ENCODE measurements at regions not wholly inside any gene's neighbourhood (a gene's known extent, or its start where the extent isn't known, plus 50 kb on each side); places are given as distances from the start of the nearest gene placed in this dataset.

DNA sequence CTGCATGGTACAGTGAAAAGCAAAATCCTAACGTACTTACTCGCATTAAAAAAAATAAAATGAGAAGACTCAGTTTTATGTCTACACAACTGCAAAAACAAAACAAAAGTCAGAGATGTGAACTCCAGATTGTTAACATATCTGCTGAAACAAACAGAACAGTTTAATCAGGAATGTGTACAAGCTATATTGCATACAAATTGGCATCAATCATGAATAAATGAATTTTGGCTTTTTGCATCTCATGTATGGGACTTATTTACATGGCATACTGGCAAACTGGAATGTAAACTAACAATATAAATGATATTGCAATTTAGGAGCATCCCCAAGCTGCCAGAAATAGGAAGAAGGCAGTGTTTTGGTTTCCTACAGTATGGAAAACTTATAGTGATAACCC lies 79.6 kb upstream of the NSMCE3 start:
- DNase-seq: no peak

DNA sequence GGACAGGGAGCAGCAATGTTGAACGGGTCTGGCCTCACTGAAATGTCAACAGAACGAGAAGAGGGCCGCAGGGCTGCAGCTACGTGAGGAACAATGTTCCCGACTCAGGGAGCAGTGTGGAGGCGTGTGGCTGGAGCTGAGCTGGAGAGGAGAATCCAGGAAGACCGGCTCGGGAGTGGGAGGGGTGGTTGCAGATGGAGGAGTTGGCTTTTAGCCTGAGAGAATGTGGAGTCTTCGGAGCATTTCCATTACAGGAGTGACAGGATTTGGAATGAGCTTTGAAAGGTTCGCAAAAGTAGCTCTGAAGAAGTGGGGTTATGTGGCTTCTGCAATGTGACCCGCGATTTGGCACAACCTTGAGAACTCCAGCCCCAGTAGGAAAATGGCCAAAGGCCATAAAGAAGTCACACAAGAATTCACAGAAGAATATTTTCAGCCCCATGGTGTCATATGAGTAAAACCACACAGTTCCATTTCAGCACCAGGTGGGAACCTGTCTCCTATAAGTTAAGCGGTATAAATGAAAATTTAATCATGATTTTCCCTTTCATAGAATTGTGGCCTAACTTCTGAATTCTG lies 78.8 kb upstream of the NSMCE3 start:
- no peak for DNase-seq

DNA sequence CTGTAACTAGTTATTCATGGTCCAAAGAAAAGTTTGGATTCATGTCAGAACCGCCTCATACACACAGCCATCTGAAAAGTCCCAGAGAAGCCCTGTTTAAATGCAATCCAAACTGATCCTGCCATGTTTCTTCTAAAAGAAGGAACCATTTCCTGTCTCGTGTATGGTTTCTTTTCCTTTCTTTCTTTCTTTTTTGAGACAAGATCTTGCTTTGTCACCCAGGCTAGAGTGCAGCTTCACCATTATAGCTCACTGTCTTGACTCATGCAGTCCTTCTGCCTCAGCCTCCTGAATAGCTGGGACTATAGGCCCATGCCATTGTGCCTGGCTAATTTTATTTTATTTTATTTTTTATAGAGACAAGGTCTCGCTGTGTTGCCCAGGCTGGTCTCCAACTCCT lies 77.4 kb upstream of the NSMCE3 start:
- no peak for DNase-seq

DNA sequence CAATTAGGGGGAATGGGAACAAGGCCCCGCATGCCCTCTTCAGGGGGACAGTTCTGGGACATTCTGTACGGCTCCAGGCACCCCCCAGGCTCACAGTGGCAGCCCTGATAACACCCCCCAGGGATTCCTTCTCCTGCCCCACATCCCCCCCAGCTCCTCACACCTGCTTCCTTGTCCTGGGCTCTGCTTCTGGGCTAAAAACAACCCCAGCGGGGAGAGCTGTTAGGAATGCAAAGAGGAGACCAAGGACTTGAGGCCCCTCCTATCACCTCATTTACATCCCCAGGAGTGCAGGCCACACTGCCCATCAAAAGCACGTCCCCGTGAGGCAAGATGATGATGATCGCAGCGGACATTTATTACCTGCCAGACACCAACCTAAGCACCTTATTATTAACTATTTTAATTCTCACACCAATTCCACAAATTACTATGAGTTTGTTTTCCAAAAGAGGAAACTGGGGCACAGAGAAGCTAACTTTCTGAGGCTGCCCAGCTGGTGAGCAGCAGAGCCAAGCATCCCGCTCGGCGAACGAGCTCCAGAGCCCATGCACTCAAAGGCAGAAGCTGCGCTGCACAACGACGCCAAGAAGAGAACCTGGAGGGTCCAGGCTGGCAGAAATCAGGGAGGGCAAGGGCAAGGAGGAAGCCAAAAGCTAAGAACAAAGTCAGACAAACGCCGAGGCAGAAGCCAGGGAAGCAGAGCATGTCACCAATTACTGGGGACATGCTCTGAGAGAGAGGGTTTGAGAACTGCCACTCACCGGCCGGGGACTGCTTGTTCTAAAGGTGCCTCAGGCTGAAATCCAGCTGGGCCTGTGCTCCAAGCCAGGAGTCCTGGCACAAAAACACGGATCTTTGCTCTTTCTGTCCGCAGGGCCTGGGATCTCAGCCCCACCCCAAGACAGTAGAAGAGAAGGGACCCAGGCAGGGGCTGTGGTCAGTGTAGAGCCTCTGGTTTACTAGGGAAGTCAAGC lies 76.2 kb upstream of the NSMCE3 start:
- DNase-seq: no peak

DNA sequence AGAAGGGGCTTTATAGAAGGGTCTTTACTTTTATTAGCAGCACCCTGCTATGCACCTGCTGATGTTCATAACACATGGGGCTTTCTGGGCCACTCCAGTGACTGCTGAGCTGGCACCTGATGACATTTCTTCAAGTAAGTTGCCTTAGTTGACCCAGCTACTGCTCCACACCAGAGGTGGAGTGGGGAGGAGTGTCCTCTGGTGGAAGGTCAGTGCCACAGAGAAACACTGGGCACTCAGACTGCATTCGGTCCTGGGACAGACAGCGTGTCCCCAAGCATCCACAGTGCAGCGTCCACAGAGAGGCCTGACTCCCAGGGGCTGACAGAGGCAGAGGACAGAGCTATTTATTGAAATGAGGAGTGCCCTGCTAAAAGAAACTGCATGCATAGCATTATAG lies 74.9 kb upstream of the NSMCE3 start:
- no peak for DNase-seq

DNA sequence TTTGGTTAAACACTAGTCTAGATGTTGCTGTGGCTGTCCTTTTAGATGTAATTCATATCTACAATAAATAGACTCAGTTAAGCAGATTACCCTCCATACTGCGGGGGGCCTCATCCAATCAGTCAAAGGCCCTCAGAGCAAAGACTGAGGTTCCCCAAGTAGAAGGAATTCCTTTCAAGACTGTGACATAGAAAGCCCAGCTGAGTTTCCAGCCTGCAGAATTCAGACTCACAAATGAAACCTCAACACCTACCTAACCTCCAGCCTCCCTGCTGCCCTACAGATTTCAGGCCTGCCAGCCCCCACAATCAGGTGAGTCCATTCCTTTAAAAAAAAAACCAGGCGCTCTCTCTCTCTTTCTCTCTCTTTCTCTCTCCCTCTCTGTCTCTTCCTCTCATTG lies 73.6 kb upstream of the NSMCE3 start:
- DNase-seq: no peak

DNA sequence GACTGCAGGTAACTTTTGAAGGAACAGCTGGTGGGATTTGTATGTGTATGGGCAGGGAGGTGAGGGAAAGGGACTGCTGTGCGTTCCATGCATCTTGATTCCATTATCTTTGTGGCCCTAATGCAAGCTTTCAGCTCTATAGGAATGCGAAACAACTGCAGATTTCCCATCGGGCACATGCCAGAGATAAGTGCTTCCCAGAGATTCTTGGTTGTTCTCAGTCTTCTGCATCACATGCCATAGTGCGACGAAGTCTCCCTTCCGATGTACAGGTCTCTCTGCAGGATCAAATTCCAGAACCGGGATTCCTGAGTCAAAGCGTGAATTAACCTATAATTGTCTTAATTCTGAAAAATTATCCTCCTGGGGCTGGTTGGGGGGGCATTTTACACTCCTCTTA lies 72.6 kb upstream of the NSMCE3 start:
- no peak for DNase-seq

DNA sequence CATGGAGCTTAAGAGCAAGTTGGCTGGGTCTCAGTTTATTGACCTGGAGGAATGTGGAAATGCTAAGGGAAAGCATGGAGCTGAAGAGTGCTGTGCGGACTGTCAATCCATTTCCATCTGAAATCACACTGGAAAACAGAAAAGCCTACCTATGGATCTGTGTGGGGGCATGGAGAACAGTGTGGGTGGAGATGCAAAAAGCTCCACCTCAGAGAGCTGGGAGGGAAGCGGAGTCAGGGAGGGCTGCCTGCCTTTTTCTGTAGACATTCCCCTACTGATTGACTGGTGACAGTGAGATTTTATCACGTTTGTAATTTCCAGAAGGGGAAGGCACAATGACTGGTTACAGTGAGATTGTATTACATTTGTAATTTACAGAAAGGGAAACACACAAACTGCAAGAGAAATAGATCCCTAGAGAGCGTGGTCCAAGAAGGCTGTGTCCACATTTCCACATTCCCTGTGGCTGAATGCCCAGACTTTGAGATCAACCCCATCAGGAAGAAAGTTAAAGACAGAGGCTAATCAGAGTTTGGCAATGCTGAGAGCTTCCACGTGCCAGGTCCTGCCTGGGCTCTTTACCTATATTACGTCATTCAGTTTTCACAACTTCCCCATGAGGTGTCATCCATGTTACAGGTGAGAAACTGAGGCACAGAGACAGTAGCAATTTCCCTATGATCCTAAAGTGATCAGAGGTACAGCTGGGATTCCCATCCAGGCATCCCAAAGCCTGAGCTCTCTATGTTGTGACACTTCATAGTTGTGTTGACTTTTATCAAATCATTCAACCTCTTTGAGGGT lies 67.7 kb upstream of the NSMCE3 start:
- no peak for DNase-seq

DNA sequence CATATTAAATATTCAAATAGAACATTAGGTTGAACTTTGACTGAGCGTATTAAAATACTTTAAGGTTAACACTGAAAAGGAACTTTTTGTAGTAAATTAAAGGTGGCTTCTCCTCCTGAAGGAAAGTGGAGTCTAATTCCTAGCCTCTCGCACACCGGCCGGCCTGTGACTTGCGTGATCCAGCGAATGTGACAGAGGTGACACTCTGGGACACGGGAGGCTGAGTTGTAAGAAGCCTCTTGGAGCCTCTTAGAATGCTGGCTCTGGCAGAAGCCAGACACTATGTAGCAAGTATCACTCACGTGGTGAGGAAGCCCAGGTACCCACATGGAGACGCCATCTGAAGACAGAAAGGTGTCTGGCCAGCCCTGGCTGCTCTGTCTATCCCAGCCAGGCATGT lies 64.9 kb upstream of the NSMCE3 start:
- DNase-seq: no peak

DNA sequence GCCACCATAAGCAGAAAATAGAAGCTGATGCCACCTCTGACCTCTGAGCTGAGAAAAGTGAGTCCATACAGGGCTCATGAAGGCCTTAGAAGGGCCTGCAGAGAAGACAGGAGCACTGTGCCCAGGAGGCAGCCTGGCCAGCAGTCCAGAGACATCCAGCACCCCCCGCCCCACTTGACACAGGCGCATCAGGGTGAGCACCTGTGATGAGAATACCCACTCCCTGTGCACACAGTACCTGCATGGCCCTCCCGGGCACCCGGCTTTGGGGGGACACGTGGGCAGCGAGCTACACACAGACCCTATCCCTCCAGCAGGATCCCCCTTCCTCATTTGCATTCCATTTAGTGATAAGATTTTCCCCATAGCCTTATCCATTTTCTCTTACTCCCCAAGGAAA lies 63.6 kb upstream of the NSMCE3 start:
- no peak for DNase-seq

DNA sequence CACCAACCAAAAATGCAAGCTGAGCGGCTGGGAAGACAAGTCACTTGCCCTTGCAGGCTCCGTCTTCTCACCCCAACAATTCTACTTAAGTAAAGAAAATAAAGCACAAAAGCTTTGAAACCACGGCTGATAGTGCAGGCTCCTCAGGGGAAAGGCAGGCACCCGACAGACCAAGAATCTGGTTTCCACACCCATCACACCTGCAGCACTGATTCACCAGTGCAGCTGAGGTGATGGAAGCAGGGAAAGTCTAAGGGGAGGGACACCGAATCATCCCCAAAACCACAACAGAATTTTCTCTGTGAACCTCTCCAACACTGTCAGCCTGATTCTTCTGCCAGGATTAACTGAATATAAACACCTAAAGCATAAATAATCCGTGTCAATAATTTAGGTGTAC lies 62.0 kb upstream of the NSMCE3 start:
- DNase-seq: no peak

DNA sequence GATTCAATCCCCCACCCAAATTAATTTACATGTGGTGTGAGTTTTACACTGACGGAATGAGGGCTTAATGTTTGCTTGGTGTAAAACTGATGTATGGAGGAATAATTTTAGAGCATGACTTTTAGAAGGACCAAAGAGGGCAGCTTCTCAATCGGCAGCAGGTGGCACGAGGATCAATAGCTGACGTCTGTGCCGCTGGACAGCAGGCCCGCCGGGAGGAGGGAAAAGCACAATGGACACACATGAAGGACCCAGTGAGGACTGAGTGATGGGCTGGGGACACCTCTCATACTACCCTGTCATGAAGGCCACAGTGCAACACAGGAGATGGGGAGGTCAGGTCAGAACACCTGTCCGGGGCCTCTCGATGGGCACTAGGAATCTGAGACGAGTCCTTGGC lies 61.4 kb upstream of the NSMCE3 start:
- no peak for DNase-seq

DNA sequence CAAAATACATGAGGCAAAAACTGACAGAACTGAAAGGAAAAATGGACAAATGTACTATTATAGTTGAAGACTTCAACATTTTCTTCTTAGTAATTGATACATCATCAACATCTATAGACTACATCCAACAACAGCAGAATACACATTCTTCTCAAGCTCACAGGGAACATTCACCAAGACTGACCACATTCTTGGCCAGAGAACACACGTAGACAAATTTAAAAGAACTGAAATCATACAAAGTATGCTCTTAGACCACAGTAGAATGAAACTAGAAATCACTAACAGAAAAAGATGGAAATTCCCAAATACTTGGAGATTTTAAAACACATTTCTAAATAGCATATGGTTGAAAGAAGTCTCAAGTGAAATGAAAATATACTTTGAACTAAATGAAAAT lies 55.1 kb upstream of the NSMCE3 start:
- no peak for DNase-seq

DNA sequence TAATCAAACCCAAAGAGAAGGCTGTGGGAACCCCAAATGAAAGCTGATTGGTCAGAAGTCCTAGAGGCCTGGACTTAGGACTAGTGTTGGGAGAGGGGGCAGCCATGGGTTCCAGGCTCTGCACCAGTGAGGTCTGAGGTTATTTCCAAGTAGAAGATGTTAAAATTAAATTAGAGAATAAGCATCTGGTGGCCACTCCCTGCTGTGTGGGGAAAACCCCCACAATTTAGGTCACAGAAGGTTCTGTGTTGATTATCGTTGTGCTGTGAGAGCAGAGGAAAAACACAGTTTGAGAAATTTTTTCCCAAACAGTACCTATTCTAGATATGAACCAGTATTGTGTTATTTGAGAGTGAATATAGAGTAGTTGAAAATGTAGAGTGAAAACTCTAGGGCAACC lies 53.9 kb upstream of the NSMCE3 start:
- no peak for DNase-seq

DNA sequence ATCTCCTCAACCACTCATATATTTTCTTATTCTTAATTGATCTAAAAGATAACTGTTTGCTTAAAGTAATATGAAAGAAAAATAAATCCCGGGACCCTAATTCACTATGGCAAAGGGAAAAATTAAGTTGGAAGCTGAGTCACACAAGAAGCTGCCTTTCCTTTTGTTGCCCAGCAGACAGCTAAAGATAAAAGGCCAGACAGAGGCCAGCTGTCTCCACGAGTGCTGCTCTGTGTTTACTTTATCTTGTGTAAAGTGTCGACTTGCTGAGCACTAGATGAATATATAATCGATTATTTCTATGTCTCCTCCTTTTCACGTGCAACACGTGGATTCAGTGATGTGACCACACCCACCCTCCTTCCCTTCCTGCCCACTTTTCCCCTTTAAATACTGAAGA lies 52.8 kb upstream of the NSMCE3 start:
- peak; percentile 15 for DNase-seq

DNA sequence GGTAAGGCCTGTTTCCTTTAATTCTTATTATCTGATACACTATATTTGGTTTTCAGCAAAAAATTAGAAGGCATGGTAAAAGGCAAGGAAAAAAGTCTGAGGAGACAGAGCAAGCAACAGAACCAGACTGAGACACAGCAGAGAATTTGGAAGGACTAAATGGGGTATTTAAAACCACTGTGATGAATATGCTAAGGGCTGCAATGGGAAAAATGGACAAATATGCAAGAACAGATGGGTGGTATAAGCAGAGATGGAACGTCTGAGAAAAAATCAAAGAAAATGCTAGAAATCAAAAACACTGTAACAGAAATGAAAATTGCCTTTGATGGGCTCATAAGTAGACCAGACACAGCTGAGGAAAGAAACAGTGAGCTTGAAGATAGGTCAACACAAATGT lies 50.8 kb upstream of the NSMCE3 start:
- no peak for DNase-seq

DNA sequence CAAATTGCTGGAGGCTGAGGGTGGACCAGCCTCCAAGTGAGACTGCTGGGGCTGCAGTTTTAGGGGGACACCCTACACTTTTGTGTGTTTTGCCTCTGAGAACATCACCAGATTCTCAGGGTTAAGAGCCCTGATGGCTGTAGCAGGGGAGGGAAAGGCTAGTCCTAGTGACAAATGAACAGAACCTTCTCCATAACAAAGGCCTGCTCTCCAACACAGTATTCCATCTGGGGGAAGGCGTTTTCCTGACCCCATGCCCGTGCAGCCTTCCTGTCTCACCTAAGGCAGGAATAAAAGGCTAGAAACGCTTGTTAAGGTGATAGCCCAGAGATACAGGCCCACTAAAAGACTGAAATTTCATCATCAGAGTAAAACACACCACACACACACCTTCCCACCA lies 50.2 kb upstream of the NSMCE3 start:
- DNase-seq: no peak
